AG04450 (cell line): ENCODE measurements at regions not wholly inside any gene's neighbourhood (a gene's known extent, or its start where the extent isn't known, plus 50 kb on each side); places are given as distances from the start of the nearest gene placed in this dataset.

Experiments used
- CTCF ChIA-PET: fragments of 300-600, 350-600 bp; formaldehyde crosslinking; extraction: SDS; loops from one replicate; lab custom pipeline; 2022; ENCODE audit warnings: antibody characterized with exemption, inconsistent platforms; lab: Charles Lee
- POLR2A ChIA-PET: fragments of 350-600 bp; formaldehyde crosslinking; extraction: SDS; loops from one replicate; lab custom pipeline; 2021; ENCODE audit warnings: antibody characterized with exemption, inconsistent platforms; lab: Yijun Ruan, JAX
- DNase-seq: peaks from one replicate; pipeline ENCODE4 v3.0.0-alpha.2; 2011; ENCODE audit warnings: low read depth, low spot score
- H3K27ac ChIP-seq: one replicate; pipeline ENCODE4 v1.5.1; 2012; ENCODE audit warnings: low read depth, low read length, control low read depth
- H3K27me3 ChIP-seq: one replicate; pipeline ENCODE4 v1.6.0; 2012; ENCODE audit warnings: low read length; ENCODE audit not compliant: control insufficient read depth, insufficient read depth
- H3K4me3 ChIP-seq: 2 replicates; pipeline ENCODE4 v1.5.1; 2011; ENCODE audit warnings: mild to moderate bottlenecking, low read depth, low read length, control low read depth
- H3K9me3 ChIP-seq: 2 replicates; pipeline ENCODE4 v1.5.1; 2012; ENCODE audit warnings: low read length; ENCODE audit not compliant: control insufficient read depth, insufficient read depth
- CTCF ChIP-seq: IDR thresholded peaks from 2 replicates; pipeline ENCODE4 v1.5.1; 2011; ENCODE audit warnings: low read depth, low read length, control low read depth, inconsistent platforms

GRCh38 chr2:16404551-16405300, 260.9 kb downstream of the CYRIA start:
- ChIA-PET POLR2A (no interaction called here), CTCF (no interaction called here)
- no peak for TF ChIP-seq CTCF
- peaks cover 33% of the 10 kb centered on the region for H3K9me3 ChIP-seq
- no peak overlapping the region for H3K4me3 ChIP-seq
- DNase-seq: no peak
- H3K27me3 ChIP-seq: no peaks in the 10 kb centered on the region
- no peak overlapping the region for H3K27ac ChIP-seq

GRCh38 chr2:16404146-16404545, 261.5 kb downstream of the CYRIA start:
- Histone ChIP-seq H3K27ac (no peak overlapping the region), H3K27me3 (no peaks in the 10 kb centered on the region), H3K9me3 (peaks cover 34% of the 10 kb centered on the region), H3K4me3 (no peak overlapping the region)
- DNase-seq: no peak
- CTCF ChIA-PET: no interaction called here
- POLR2A ChIA-PET: no interaction called here
- no peak for TF ChIP-seq CTCF

GRCh38 chr2:16402891-16403290, 262.7 kb downstream of the CYRIA start:
- Histone ChIP-seq H3K9me3 (peaks cover 33% of the 10 kb centered on the region), H3K27me3 (no peaks in the 10 kb centered on the region), H3K27ac (no peak overlapping the region), H3K4me3 (no peak overlapping the region)
- no peak for TF ChIP-seq CTCF
- POLR2A ChIA-PET: no interaction called here
- CTCF ChIA-PET: no interaction called here
- DNase-seq: no peak

- Histone ChIP-seq H3K4me3 (no peak overlapping the region), H3K27ac (no peak overlapping the region), H3K27me3 (no peaks in the 10 kb centered on the region), H3K9me3 (peaks cover 38% of the 10 kb centered on the region)
- no peak for DNase-seq
- no peak for TF ChIP-seq CTCF
- CTCF ChIA-PET: no interaction called here
- POLR2A ChIA-PET: no interaction called here
Measured at GRCh38 chr2:16401761-16402300, 263.8 kb downstream of the CYRIA start.

GRCh38 chr2:16400127-16400623, 265.5 kb downstream of the CYRIA start:
- ChIA-PET POLR2A (no interaction called here), CTCF (no interaction called here)
- Histone ChIP-seq H3K27me3 (no peaks in the 10 kb centered on the region), H3K4me3 (no peak overlapping the region), H3K27ac (no peak overlapping the region), H3K9me3 (peaks cover 51% of the 10 kb centered on the region)
- DNase-seq: no peak
- no peak for TF ChIP-seq CTCF
